LNCAP (cell line): ENCODE measurements at regions not wholly inside any gene's neighbourhood (a gene's known extent, or its start where the extent isn't known, plus 50 kb on each side); places are given as distances from the start of the nearest gene placed in this dataset.

ENCODE experiments used
- CTCF ChIP-seq: fragments of 450-650 bp; IDR thresholded peaks from 2 replicates; pipeline ENCODE4 v1.5.1; 2017; ENCODE audit warnings: mild to moderate bottlenecking

- no peak for TF ChIP-seq CTCF
Measured at GRCh38 chr2:198571393-198571792, 767.0 kb downstream of the PLCL1 start.

GRCh38 chr2:198558176-198558575, 753.8 kb downstream of the PLCL1 start:
- no peak for TF ChIP-seq CTCF

- no peak for TF ChIP-seq CTCF
Measured at GRCh38 chr2:198546122-198546521, 741.7 kb downstream of the PLCL1 start.

GRCh38 chr2:198545411-198545810, 741.0 kb downstream of the PLCL1 start:
- no peak for TF ChIP-seq CTCF

GRCh38 chr2:198544461-198544860, 740.1 kb downstream of the PLCL1 start:
- no peak for TF ChIP-seq CTCF

GRCh38 chr2:198534756-198535155, 730.4 kb downstream of the PLCL1 start:
- no peak for TF ChIP-seq CTCF

- TF ChIP-seq CTCF, result no peak
Measured at GRCh38 chr2:198525211-198525969, 721.0 kb downstream of the PLCL1 start.

DNA sequence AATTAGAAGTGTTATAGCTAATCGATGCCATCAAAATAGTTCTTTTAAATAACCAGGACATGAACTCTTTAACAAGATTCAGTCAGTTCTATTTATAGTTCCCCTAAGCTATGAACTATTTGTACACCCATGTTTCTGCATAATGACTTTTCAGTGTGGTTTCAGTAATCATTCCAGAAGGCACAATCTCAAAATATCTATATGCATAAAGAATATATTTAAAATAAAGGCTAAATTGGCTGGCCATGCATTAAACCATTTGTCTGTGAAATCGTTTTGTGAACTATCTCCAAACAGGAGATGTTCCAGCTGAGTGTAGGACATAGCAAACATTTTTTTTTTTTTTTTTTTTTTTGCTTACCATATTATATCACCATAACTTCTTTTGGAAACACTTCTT, 719.3 kb downstream of the PLCL1 start:
- TF ChIP-seq CTCF, result no peak
